GM18519 (cell line): ENCODE measurements at regions not wholly inside any gene's neighbourhood (a gene's known extent, or its start where the extent isn't known, plus 50 kb on each side); places are given as distances from the start of the nearest gene placed in this dataset.

ENCODE experiments used
- ATAC-seq: cut with Tn5 transposase; IDR thresholded peaks from one replicate; pipeline ENCODE4 v1.9.1; 2021; ENCODE audit warnings: mild to moderate bottlenecking, moderate library complexity; ENCODE audit not compliant: unreplicated experiment, low FRiP score

DNA sequence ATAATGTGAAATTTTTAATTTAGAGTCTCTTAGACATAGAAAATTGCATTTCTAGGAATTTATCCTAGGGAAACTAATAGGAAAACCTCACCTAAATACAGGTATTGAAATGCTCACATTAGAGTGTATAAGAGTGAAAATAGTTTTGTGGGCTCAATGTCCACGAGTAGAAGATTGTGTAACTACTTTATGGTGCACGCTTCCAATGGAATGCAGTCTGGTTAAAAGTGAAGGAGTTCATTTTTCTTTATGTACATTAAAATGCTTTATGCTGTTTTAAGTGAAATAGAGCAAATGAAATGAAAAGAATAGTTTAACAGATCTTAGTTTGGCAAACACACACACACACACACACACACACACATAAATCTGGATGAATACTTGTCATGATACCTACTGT is 278.2 kb downstream of the USP25 start:
- no peak for ATAC-seq

DNA sequence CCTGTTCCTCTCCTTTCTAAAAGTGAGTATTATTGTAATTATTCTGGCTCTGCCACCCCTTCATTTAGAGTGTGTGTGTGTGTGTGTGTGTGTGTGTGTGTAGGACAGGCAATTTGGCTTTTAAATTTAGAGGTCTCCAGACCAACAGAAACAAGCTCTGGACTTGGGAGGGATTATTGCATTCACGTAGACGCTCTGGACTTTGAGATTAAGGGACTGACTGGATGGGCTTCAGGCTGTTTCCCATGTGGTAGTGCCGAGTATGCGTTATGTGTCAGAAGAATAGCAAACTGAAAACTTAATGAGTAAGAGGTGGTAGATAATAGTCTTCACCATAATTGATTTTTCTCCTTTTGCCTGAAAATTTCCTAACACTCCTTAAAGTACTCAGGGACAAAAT is 281.9 kb downstream of the USP25 start:
- no peak for ATAC-seq

DNA sequence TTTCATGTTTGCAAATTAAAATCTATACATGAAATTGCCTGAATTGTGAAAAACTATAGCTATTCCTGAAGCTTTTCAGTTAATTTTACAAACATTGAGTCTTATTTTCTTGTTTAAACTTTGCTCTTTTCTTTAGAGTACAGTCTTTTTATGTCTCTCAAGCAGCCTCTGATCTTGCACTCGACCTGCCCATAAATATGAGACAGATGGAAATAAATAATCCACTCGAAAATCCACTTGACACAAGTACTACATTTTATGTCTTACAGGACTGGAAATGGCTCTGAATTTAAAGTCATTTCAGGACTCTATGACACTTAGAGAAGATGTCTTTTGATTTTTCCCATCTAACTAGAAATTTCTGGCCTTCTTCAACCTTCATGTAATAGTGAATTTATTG is 283.8 kb downstream of the USP25 start:
- ATAC-seq, result no peak

DNA sequence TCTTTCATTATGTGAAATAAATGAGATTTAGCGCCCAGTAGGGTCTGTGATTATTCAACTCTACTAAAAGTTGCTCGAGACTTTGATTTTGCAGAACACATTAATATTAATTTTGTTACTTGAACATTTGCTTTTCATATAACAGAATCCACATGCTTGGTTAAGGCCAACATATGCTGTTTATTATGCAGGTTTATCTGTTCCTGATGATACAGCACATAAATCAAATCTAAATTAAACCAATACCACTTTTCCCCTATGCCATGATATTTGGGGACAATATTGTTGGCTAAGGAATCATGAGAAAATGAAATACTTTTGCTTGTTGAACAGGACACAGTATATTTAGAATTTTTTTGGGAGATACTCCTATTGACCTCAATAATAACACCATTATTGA is 291.1 kb downstream of the USP25 start:
- no peak for ATAC-seq

- ATAC-seq, result no peak
These were observed 292.3 kb downstream of the USP25 start for GRCh38 chr21:16022116-16022515.

GRCh38 chr21:16022921-16023320 is 293.1 kb downstream of the USP25 start:
- ATAC-seq, result no peak

DNA sequence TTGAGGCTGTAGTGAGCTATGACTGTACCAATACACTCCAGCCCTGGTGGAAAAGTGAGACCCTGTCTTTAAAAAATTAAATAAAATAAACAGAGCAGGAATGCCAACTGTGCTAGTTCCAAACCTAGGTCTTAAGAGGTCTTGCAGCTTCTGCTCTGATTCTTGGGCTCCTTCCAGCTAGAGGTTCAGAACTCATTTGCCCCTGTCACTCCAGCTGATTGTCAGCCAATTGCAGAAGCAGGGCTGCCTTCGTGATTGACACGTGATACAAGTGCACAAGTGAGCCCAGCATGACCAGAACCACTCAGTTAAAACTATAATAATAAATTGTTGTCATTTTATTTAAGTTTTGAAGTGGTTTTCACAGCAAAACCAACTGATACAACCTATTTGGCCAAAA is 298.4 kb downstream of the USP25 start:
- ATAC-seq, result no peak

GRCh38 chr21:16028941-16029464 is 299.2 kb downstream of the USP25 start:
- no peak for ATAC-seq

GRCh38 chr21:16033193-16033592 is 303.4 kb downstream of the USP25 start:
- ATAC-seq, result no peak

DNA sequence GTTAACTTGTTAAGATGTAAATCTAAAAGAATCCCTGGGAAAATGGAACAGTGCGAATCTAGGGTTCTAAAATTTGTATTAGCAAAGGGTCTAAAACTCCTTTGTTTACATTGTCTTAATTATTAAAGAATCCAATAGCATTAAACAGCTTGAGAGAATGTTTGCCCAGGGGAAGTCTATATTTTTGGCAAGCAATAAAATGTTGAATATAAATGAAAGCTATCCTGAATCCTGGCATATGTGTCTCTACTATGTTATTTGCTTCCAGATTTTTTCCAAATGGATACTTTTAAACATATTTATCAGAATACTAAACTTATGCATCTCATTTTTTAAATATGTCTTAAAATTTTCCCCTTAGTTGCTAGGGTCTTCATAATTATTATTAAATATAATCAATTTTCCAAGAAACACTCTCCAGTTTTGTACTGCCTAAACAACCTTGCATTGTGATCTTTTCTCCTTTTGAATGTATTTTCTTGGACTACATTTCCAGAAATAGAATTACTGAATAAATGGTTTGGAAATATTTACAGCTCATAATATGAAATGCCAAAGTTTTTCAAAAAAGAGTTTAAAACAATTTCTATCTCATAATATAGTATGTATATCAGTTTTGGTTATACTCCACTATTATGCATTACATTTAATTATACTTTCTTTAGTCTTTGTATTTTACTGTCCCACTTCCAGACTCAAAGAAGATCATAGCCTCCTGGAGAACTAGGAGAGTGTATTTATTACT is 304.8 kb downstream of the USP25 start:
- ATAC-seq, result no peak

- ATAC-seq, result no peak
These were observed 307.7 kb downstream of the USP25 start for GRCh38 chr21:16037421-16037955.

- ATAC-seq, result no peak
These were observed 310.8 kb downstream of the USP25 start for GRCh38 chr21:16040601-16041000.

GRCh38 chr21:16044676-16045075 is 314.9 kb downstream of the USP25 start:
- no peak for ATAC-seq

DNA sequence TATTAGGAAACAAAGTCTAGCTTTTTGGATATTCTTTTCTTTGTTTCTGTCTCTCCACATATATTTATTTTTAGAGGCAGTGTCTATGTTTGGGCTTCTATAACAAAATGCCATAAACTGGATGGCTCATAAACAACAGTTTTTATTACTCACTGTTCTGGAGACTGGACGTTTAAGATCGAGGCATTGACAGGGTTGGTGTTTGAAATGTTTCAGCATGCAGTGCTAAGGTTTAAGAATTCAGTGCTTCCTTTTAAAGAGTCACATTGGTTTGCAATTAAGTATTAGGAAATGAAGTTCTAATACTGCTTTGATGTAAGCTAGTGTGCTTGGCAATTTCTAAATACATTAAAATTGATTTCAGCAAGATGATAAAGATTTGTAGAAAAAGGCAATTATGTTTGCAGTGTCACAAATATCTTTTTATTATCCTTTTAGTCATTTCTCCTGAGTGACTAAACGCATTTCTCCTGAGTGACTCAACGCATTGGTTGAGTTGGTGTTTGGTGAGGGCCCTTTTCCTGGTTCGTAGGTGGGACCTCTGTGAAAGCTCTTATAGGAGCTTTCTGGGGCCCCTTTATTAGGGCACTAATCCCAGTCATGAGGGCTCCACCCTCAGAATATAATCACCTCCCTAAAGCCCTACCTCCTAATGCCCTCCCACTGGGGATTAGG is 317.0 kb downstream of the USP25 start:
- ATAC-seq, result no peak

- no peak for ATAC-seq
These were observed 318.1 kb downstream of the USP25 start for GRCh38 chr21:16047904-16048303.

DNA sequence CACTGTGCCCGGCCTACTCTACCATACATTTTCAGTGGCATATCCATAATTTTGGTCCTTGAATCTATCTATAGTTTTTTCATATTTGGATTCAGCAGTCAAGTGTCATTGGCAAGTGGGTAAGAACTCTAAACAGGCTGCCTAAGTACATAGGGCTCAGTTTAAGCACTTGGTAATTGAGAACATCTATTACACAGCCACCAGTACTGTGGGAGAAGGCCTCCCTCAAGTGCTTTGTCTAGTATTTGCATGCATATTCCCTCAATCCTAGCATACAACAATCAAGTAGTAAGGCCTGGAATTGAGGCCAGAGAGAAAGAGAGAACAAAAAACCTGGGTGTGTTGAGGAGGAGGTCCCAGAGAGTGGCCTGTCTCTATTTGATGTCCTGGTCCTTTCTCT is 325.2 kb downstream of the USP25 start:
- ATAC-seq, result no peak

DNA sequence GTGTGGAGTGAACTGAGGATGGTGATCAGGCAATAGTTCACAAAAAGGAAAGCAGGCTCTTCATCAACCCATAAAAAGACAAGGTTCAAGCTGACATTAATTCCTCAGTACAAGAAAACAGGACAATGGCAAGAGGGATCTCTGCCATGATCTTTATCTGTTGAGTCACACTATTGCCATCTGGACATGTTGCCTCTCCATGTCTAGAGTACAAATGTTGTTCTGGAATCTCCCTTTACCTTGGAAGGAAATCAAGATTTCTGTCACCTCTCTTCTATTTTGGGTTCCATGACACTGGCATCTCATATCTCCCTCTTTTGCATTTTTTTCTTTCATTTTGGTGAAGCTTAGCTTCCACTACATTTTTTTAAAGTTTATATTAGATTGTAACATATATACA is 329.1 kb downstream of the USP25 start:
- no peak for ATAC-seq

DNA sequence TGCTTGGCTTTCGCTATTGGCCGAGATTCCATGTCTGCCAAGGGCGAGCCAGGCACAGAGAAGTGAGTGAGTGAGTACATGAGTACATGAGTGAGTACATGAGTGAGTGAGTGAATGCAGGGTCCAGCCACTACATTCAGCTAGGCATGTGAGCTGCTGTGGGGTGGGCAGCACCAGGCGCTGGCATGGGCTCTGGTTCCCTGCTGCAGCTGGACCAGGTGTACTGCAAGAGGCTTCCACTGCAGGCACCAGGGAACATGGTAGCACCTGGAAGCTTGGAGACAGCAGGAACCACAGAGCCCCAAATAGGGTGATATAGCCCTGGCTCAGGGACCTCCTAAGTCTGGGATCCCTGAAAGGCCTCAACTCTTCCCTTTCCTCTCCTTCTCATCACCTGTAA is 330.2 kb downstream of the USP25 start:
- ATAC-seq, result no peak

GRCh38 chr21:16061194-16061593 is 331.4 kb downstream of the USP25 start:
- ATAC-seq, result no peak

DNA sequence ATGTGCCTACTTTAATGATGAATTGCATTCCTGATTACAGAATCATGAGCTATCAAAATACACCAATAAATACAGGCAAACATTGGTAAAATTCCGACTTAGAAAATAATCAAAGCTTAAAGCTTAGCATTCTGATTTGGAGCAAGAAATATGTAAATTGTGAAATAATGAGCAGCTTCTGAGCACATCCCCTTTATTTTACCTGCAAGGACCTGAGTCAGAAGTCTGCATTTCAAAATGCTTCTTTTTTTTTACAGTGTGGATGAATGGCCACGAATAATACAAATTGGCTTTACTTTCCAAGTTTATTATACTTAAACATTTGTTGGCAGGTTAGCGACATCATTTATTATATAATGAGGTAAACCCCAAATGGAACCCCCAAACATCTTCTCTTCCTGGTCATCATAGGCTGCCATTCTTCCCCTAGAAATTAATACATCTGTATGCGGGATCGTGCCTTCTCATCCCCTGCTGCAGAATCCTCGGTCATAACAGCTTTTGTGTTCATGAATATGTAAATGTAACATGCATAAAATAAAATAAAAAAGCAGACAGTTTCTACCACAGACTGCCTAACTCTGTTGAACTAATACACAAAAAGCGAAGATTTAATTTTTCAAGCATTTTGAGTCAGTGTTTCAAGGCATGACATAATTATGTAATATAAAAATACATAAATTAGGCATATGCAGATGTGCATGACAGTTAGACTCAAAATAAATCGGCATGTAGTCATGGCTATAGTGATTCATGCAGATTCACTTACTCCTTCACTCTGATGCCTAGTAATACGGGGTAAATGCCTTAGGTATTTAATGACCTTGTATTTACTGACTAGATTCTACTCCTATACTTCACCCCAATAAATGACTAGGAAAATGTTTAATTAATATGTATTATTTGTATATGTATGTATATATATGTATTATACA is 339.7 kb downstream of the USP25 start:
- ATAC-seq, result no peak

GRCh38 chr21:16070207-16070651 is 340.4 kb downstream of the USP25 start:
- no peak for ATAC-seq
